Fibroblast of lung (primary cell): ENCODE measurements at regions not wholly inside any gene's neighbourhood (a gene's known extent, or its start where the extent isn't known, plus 50 kb on each side); places are given as distances from the start of the nearest gene placed in this dataset.

Experiments used
- EZH2 ChIP-seq: IDR thresholded peaks from 2 replicates; pipeline ENCODE4 v1.5.1; 2012; ENCODE audit warnings: low read length, control low read depth, mild to moderate bottlenecking; ENCODE audit errors: missing control alignments
- TF ChIP-seq, protein P1 (sequence below), 2 donors: IDR thresholded peaks in 1 of 2; conservative IDR thresholded peaks in 1 of 2; 1 replicate in 1 of 2; 2 replicates in 1 of 2; pipeline ENCODE4 v1.5.1; 2011 to 2012; ENCODE audit warnings: low read length in 2 of 2, control low read depth in 1 of 2, inconsistent platforms in 1 of 2, low read depth in 1 of 2, mild to moderate bottlenecking in 1 of 2

DNA sequence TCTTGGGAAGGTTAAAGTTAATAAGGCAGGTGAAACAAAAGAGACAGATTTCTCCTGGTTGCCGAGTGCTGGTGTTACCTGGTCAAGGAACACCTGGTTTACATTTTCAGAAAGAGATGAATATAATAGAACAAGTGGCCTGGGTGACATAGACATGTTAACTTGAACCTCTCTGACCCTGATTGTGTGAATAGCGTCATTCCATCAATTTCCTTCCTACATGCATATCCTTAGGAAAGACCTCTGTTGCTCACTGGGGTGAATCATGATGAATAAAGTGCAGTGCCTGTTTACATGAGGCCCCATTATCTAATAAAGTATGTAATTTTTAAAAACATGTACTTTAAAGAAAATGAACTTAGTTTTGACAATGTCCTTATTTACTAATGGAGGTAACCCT is 1822.9 kb upstream of the FLRT2 start:
- TF ChIP-seq, protein P1, sequence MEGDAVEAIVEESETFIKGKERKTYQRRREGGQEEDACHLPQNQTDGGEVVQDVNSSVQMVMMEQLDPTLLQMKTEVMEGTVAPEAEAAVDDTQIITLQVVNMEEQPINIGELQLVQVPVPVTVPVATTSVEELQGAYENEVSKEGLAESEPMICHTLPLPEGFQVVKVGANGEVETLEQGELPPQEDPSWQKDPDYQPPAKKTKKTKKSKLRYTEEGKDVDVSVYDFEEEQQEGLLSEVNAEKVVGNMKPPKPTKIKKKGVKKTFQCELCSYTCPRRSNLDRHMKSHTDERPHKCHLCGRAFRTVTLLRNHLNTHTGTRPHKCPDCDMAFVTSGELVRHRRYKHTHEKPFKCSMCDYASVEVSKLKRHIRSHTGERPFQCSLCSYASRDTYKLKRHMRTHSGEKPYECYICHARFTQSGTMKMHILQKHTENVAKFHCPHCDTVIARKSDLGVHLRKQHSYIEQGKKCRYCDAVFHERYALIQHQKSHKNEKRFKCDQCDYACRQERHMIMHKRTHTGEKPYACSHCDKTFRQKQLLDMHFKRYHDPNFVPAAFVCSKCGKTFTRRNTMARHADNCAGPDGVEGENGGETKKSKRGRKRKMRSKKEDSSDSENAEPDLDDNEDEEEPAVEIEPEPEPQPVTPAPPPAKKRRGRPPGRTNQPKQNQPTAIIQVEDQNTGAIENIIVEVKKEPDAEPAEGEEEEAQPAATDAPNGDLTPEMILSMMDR (conservative IDR thresholded peaks at IDR 0.05 in 1 of 2, IDR thresholded peaks at IDR 0.05 in 1 of 2; ENCODE audit: low read depth in 1 of 2, low read length in 2 of 2), result no peak
- no peak for TF ChIP-seq EZH2
